HG03097 (cell line): ENCODE measurements at regions not wholly inside any gene's neighbourhood (a gene's known extent, or its start where the extent isn't known, plus 50 kb on each side); places are given as distances from the start of the nearest gene placed in this dataset.

Experiments
- ATAC-seq: cut with Tn5 transposase; IDR thresholded peaks from one replicate; pipeline ENCODE4 v1.9.1; 2021; ENCODE audit not compliant: unreplicated experiment, low FRiP score

- no peak for ATAC-seq
These were observed 481.2 kb downstream of the OTOL1 start for GRCh38 chr3:161977850-161978249.

DNA sequence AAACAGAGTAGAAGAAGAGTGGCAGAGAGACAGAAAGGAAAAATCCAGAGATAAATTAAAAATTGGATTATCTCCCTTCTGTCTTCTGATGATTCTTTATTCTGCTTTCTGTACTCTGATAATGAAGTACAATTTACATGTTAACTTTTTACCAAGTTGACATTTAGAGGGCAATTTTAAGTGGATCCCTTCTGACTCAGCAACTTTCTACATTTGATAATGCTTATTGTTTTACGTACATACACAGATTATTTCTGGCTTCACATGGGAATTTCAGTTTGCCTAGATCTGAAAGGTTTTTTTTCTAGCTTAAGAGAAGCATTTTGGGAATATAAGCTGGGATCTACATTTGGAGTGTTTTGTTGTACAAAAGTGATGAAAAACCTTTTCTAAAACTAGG, 491.3 kb downstream of the OTOL1 start:
- no peak for ATAC-seq

GRCh38 chr3:161989012-161989411, 492.4 kb downstream of the OTOL1 start:
- no peak for ATAC-seq

- no peak for ATAC-seq
These were observed 493.4 kb downstream of the OTOL1 start for GRCh38 chr3:161990036-161990435.

GRCh38 chr3:161991901-161992540, 495.4 kb downstream of the OTOL1 start:
- ATAC-seq: no peak

- no peak for ATAC-seq
These were observed 503.2 kb downstream of the OTOL1 start for GRCh38 chr3:161999846-162000245.

DNA sequence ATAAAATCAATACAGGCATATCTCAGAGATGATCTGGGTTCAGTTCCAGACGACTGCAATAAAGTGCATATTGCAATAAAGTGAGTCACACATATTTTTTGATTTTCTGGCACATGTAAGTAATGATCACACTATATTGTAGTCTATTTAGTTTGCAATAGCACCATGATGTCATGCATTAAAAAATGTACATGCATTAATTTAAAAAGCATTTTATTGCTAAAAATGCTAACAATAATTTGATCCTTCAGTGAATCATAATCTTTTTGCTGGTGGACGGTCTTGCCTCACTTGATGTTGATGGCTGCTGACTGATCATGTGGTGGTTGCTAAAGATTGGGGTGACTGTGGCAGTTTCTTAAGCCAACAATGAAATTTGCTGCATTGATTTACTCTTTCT, 511.1 kb downstream of the OTOL1 start:
- no peak for ATAC-seq

- ATAC-seq: no peak
These were observed 516.0 kb downstream of the OTOL1 start for GRCh38 chr3:162012633-162013032.

DNA sequence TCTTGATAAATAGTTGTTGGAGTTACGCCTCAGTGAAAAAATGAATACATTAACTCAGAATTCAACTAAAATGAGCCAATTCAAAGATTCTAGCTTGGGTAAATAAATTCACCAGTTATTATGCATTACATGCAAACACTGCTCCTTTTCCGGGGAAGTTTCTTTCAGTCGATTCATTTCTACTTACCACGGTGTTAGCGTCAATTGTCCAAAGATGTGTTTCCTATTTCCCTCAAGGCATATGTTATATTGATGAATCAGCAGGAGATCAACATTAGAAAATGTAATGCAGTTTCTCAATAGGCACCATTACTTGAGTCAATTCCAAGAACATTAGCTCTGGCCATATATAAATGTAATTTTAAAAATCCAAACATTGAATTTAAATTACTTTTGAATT, 517.7 kb downstream of the OTOL1 start:
- no peak for ATAC-seq

- no peak for ATAC-seq
These were observed 519.2 kb downstream of the OTOL1 start for GRCh38 chr3:162015856-162016255.

DNA sequence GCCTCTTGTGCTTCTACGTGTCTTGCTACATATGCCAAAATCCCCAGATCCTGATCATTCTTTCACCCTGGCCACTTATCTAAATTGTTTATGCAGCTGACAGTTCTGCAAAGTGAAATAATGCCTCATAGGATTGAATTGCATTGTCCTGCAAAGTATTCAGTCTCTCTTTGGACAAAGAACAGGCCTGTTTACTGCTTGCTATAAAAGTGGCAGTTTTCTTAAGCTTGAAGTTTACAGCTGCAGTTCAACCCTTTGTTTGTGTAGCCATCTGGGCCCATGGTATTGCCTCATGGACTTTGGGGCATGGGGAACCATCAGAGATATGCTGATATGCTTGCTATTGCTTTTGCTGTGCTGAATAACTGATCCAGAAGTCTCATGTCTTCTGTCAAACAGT, 523.2 kb downstream of the OTOL1 start:
- ATAC-seq: no peak

DNA sequence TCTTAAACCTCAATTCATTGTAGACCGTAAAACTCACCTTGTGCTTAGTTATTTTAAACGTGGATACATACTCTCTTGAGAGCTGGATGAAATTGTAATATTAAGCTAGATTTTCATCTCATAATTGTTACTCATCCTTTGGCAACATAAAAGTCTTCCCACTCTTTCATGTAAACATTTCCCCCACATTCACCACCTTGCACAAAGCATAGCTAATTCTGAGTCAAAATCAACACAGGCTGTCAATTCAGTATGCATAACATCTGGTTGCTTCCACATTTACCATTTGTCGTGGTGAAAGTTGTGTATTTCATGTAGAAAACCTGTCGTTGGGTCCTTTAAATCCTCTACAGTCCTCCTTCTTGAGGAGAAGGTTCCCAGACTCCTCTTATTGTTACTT, 524.6 kb downstream of the OTOL1 start:
- ATAC-seq: no peak

DNA sequence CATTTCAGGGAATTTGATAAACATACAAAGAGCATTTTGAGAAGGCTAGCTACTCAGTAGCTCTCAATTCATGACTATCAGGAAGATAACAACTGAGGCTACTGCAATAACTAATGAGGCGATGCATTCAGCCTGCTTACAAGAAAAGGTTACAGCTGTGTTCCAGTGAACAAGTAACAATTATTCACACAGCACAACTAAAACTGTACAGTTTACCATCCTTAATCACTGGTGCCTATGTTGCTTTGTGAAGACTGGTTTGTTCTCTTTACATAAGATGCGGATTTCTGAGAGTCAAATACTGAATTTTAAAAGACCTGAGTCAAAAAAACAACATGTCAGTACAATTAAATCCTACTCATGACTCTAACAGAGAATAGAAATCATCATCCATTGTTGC, 526.3 kb downstream of the OTOL1 start:
- no peak for ATAC-seq

DNA sequence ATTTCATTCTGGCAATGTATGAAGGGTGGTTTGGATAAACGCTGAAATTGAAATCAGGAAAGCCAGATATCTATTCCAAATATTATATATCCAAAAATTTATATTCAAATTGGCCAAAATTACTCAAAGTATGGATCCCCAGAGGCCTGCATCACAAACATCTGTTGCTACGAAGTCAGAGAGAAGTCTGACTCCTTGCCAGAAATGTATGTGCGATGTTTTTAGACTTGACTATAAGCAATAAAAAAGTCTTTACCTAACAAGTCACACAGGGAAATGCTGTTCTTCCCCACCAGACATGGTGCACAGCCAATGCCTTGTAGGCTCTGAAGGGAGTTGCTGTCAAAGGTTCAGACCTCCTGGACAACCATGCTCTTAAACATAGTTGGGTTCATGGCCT, 533.1 kb downstream of the OTOL1 start:
- no peak for ATAC-seq

DNA sequence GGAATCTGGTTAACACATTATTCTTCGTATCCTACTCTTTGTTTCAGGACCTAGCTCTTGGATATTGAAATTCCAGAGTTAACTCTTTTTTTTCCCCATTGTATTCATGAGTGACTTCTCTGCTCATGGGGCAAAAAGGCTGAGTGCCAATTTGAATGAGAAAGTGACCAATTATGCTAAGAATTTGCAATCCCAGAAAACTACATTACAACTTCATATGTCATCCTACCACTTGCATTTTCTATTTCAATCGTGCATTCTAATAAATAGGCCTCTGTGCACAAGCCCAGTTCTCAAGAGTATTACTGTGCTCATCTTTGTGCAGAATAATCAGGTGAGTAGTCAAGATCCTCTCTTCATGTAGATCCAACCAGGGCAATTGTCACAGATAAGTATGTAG, 537.8 kb downstream of the OTOL1 start:
- ATAC-seq: no peak

GRCh38 chr3:162041622-162042021, 545.0 kb downstream of the OTOL1 start:
- no peak for ATAC-seq

GRCh38 chr3:162052636-162053035, 556.0 kb downstream of the OTOL1 start:
- no peak for ATAC-seq

DNA sequence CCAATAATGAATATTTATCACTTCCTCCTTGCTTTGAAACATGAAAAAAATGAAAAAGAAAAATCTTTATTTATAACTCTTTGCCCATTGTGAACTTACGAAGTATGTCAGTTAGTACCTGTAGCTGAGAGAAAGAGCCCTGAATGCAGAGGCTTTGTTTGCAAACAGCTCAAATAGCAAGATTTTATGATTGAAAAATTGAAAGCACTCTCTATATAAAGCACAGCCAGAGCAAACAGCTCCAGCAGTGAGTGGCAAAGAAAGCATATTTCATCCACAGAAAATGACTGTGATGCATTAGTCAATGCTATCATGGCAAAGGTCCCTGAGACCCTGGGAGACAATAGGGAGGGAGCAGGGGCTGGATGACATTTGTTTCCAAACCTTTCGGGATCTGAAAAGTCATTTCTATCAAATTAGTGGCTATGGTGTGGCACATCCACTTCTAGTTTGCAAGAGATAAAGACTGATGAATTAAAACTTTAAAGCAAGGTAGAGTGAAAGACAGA, 576.1 kb downstream of the OTOL1 start:
- no peak for ATAC-seq

DNA sequence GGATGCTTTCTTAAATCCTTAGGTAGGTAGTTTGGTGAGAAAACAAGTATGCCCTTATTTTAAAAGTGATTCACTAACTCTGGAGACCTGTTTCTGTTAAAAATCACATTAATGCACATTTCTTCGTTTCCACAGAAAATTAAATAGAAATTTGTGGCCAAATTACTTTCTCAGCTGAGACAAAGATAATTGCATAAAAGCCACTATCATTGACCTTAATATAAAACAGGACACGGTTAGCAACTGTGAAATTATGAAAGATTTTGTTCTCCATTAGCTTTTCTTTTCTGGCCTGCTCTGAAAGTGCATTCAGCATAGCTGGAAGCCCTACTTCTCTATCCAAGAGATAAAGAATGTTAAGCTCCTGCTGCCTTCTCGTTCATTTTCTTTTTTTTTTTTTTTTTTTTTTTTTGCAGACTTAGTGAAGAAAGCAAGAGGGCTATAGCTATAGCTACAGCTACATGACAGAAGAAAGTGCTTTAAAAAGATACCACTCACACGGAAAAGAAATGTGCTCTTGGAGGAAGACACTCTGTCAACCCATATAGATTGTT, 576.9 kb downstream of the OTOL1 start:
- no peak for ATAC-seq

DNA sequence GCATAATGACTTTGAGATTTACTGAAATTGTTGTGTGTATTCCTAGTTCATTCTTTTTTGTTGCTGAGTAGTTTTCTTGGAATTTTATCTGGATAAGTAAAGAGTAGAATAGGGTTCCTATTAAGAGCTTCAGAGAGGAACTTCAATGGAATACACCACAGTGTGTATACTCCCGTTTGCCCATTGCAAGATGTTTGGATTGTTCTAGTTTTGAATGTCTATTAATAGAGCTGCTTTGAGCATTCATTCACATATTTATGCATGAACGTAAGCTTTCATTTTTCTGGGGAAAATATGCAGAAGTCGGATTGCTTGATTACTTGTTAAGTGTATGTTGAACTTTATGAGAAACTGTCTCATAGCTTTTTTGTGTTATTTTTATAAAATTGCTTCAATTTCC, 580.5 kb downstream of the OTOL1 start:
- no peak for ATAC-seq

GRCh38 chr3:162082516-162082915, 585.9 kb downstream of the OTOL1 start:
- ATAC-seq: no peak

DNA sequence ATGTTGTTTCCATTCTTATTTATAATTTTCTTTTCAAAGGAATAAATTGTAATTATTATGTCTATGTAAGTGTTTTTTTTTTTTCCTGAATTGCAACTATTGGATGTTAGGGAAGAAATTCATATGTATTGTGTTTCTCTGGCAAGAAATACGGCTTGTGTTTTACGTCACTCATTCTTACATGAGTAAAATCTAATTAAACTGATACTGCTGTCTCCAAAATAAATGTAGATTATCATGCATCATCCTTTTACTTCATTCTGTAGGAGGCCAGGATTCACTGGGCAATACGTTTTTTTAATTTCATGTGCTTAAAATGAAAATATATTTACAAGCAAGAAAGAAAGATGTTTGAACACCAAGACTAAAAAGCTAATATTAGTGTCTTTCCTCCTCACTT, 590.8 kb downstream of the OTOL1 start:
- ATAC-seq: no peak

GRCh38 chr3:162092751-162093150, 596.1 kb downstream of the OTOL1 start:
- no peak for ATAC-seq
